Liver (tissue), 8 donors: ENCODE measurements at regions not wholly inside any gene's neighbourhood (a gene's known extent, or its start where the extent isn't known, plus 50 kb on each side); places are given as distances from the start of the nearest gene placed in this dataset.

Experiments used
- DNase-seq: peaks from one replicate; pipeline ENCODE4 v3.0.0-alpha.2; 2017; ENCODE audit warnings: low spot score
- H3K27ac ChIP-seq, 2 donors: one replicate each; pipeline ENCODE4 v1.7.0; 2013; ENCODE audit warnings: inconsistent platforms in 2 of 2, low read length in 2 of 2, control low read depth in 1 of 2, low read depth in 1 of 2, mild to moderate bottlenecking in 1 of 2
- H3K27me3 ChIP-seq, 4 donors: one replicate each; pipeline versions ENCODE4 v1.6.1 to v1.7.0; 2013; ENCODE audit warnings: low read length in 3 of 4, inconsistent platforms in 1 of 4, mild to moderate bottlenecking in 1 of 4, moderate library complexity in 1 of 4; ENCODE audit not compliant: control insufficient read depth in 4 of 4, insufficient read depth in 4 of 4
- H3K36me3 ChIP-seq, 4 donors: one replicate each; pipeline versions ENCODE4 v1.6.1 to v1.7.0; 2013; ENCODE audit warnings: low read length in 3 of 4, mild to moderate bottlenecking in 3 of 4, low read depth in 1 of 4, moderate library complexity in 1 of 4; ENCODE audit not compliant: control insufficient read depth in 4 of 4, insufficient read depth in 3 of 4
- H3K4me1 ChIP-seq, 4 donors: one replicate each; pipeline versions ENCODE4 v1.6.1 to v1.7.0; 2013; ENCODE audit warnings: low read length in 3 of 4, mild to moderate bottlenecking in 3 of 4, moderate library complexity in 1 of 4; ENCODE audit not compliant: control insufficient read depth in 4 of 4, insufficient read depth in 4 of 4
- H3K4me3 ChIP-seq, 3 donors: one replicate each; pipeline versions ENCODE4 v1.6.1 to v1.7.0; 2013; ENCODE audit warnings: low read length in 3 of 3, control low read depth in 1 of 3, low read depth in 1 of 3, mild to moderate bottlenecking in 1 of 3
- H3K9ac ChIP-seq, 2 donors: one replicate each; pipeline ENCODE4 v1.7.0; 2013; ENCODE audit warnings: low read length in 2 of 2, mild to moderate bottlenecking in 2 of 2, moderate library complexity in 2 of 2, control low read depth in 1 of 2, low read depth in 1 of 2
- H3K9me3 ChIP-seq, 4 donors: one replicate each; pipeline versions ENCODE4 v1.6.1 to v1.7.0; 2013; ENCODE audit warnings: low read length in 3 of 4; ENCODE audit not compliant: control insufficient read depth in 4 of 4
- EGR1 ChIP-seq, 2 donors: IDR thresholded peaks; 2 replicates each; pipeline ENCODE4 v1.6.1; 2016 to 2018; ENCODE audit warnings: antibody characterized with exemption in 2 of 2, low read depth in 2 of 2
- FOXA1 ChIP-seq: IDR thresholded peaks from 2 replicates; pipeline ENCODE4 v1.6.1; 2016; ENCODE audit warnings: antibody characterized with exemption
- FOXA2 ChIP-seq: IDR thresholded peaks from 2 replicates; pipeline ENCODE4 v1.6.1; 2016; ENCODE audit warnings: antibody characterized with exemption
- GABPA ChIP-seq, 2 donors: IDR thresholded peaks in 1 of 2; conservative IDR thresholded peaks in 1 of 2; 2 replicates each; pipeline ENCODE4 v1.6.1; 2016; ENCODE audit warnings: antibody characterized with exemption in 2 of 2, mild to moderate bottlenecking in 1 of 2, moderate library complexity in 1 of 2
- HNF4A ChIP-seq, 2 donors: conservative IDR thresholded peaks; 2 replicates each; pipeline ENCODE4 v1.6.1; 2016; ENCODE audit warnings: antibody characterized with exemption in 2 of 2, mild to moderate bottlenecking in 2 of 2
- HNF4G ChIP-seq: IDR thresholded peaks from 2 replicates; pipeline ENCODE4 v1.6.1; 2016; ENCODE audit warnings: antibody characterized with exemption
- JUND ChIP-seq, 2 donors: IDR thresholded peaks; 2 replicates each; pipeline ENCODE4 v1.6.1; 2016; ENCODE audit warnings: antibody characterized with exemption in 2 of 2
- NR2F2 ChIP-seq: IDR thresholded peaks from 2 replicates; pipeline ENCODE4 v1.6.1; 2016; ENCODE audit warnings: antibody characterized with exemption
- RAD21 ChIP-seq, 2 donors: IDR thresholded peaks; 2 replicates each; pipeline ENCODE4 v1.6.1; 2016; ENCODE audit warnings: antibody characterized with exemption in 2 of 2, mild to moderate bottlenecking in 2 of 2
- RXRA ChIP-seq, 2 donors: IDR thresholded peaks; 2 replicates each; pipeline ENCODE4 v1.6.1; 2017 to 2018; ENCODE audit warnings: antibody characterized with exemption in 2 of 2, mild to moderate bottlenecking in 1 of 2
- SP1 ChIP-seq: IDR thresholded peaks from 2 replicates; pipeline ENCODE4 v1.6.1; 2018; ENCODE audit warnings: antibody characterized with exemption, mild to moderate bottlenecking
- TAF1 ChIP-seq: conservative IDR thresholded peaks from 2 replicates; pipeline ENCODE4 v1.6.1; 2016; ENCODE audit warnings: antibody characterized with exemption, mild to moderate bottlenecking
- YY1 ChIP-seq: IDR thresholded peaks from 2 replicates; pipeline ENCODE4 v1.6.1; 2016; ENCODE audit warnings: antibody characterized with exemption, mild to moderate bottlenecking
- WGBS: extraction: QIAGEN DNeasy Blood & Tissue Kit; methylation state at CpG from one replicate; pipeline ENCODE4 v1.1.7; 2013; 5-methylcytosine and 5-hydroxymethylcytosine counted together
- TF ChIP-seq, protein P1 (sequence below): IDR thresholded peaks from 2 replicates; pipeline ENCODE4 v1.6.1; 2016; ENCODE audit warnings: antibody characterized with exemption, mild to moderate bottlenecking
- TF ChIP-seq, protein P2 (sequence below): fragments of 150-350 bp; IDR thresholded peaks from 2 replicates; pipeline ENCODE4 v1.5.1; 2017; ENCODE audit warnings: improper control_type of control experiment, low read depth, low read length; ENCODE audit not compliant: missing input control
- TF ChIP-seq, protein P3 (sequence below): IDR thresholded peaks from 2 replicates; pipeline ENCODE4 v1.6.1; 2016; ENCODE audit warnings: antibody characterized with exemption
- TF ChIP-seq, protein P4 (sequence below): IDR thresholded peaks from 2 replicates; pipeline ENCODE4 v1.6.1; 2016; ENCODE audit warnings: antibody characterized with exemption
- TF ChIP-seq, protein P5 (sequence below): IDR thresholded peaks from 2 replicates; pipeline ENCODE4 v1.6.1; 2016; ENCODE audit warnings: antibody characterized with exemption
- donor health status: healthy.
- donor health status: healthy.
- donor health status: healthy.
- donor health status: healthy.
- donor health status: healthy.

GRCh38 chr18:45142868-45143267 is 462.2 kb downstream of the SETBP1 start:
- H3K4me1 ChIP-seq: no peaks in the 10 kb centered on the region
- no peaks in the 10 kb centered on the region for H3K36me3 ChIP-seq
- H3K27ac ChIP-seq: no peak overlapping the region
- TF ChIP-seq YY1: no peak
- TF ChIP-seq FOXA1: no peak
- TF ChIP-seq SP1: no peak
- no peak for TF ChIP-seq EGR1 (IDR thresholded peaks at IDR 0.05; ENCODE audit: low read depth in 2 of 2)
- TF ChIP-seq JUND (IDR thresholded peaks at IDR 0.05): no peak
- TF ChIP-seq, protein P1, sequence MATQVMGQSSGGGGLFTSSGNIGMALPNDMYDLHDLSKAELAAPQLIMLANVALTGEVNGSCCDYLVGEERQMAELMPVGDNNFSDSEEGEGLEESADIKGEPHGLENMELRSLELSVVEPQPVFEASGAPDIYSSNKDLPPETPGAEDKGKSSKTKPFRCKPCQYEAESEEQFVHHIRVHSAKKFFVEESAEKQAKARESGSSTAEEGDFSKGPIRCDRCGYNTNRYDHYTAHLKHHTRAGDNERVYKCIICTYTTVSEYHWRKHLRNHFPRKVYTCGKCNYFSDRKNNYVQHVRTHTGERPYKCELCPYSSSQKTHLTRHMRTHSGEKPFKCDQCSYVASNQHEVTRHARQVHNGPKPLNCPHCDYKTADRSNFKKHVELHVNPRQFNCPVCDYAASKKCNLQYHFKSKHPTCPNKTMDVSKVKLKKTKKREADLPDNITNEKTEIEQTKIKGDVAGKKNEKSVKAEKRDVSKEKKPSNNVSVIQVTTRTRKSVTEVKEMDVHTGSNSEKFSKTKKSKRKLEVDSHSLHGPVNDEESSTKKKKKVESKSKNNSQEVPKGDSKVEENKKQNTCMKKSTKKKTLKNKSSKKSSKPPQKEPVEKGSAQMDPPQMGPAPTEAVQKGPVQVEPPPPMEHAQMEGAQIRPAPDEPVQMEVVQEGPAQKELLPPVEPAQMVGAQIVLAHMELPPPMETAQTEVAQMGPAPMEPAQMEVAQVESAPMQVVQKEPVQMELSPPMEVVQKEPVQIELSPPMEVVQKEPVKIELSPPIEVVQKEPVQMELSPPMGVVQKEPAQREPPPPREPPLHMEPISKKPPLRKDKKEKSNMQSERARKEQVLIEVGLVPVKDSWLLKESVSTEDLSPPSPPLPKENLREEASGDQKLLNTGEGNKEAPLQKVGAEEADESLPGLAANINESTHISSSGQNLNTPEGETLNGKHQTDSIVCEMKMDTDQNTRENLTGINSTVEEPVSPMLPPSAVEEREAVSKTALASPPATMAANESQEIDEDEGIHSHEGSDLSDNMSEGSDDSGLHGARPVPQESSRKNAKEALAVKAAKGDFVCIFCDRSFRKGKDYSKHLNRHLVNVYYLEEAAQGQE: no peak
- TF ChIP-seq, protein P2, sequence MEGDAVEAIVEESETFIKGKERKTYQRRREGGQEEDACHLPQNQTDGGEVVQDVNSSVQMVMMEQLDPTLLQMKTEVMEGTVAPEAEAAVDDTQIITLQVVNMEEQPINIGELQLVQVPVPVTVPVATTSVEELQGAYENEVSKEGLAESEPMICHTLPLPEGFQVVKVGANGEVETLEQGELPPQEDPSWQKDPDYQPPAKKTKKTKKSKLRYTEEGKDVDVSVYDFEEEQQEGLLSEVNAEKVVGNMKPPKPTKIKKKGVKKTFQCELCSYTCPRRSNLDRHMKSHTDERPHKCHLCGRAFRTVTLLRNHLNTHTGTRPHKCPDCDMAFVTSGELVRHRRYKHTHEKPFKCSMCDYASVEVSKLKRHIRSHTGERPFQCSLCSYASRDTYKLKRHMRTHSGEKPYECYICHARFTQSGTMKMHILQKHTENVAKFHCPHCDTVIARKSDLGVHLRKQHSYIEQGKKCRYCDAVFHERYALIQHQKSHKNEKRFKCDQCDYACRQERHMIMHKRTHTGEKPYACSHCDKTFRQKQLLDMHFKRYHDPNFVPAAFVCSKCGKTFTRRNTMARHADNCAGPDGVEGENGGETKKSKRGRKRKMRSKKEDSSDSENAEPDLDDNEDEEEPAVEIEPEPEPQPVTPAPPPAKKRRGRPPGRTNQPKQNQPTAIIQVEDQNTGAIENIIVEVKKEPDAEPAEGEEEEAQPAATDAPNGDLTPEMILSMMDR: no peak
- TF ChIP-seq, protein P3, sequence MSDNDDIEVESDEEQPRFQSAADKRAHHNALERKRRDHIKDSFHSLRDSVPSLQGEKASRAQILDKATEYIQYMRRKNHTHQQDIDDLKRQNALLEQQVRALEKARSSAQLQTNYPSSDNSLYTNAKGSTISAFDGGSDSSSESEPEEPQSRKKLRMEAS: no peak
- TF ChIP-seq RAD21 (IDR thresholded peaks at IDR 0.05): no peak
- TF ChIP-seq, protein P4, sequence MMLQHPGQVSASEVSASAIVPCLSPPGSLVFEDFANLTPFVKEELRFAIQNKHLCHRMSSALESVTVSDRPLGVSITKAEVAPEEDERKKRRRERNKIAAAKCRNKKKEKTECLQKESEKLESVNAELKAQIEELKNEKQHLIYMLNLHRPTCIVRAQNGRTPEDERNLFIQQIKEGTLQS: no peak
- TF ChIP-seq NR2F2: no peak
- TF ChIP-seq HNF4G: no peak
- TF ChIP-seq HNF4A (conservative IDR thresholded peaks at IDR 0.05): no peak
- TF ChIP-seq TAF1: no peak
- TF ChIP-seq, protein P5, sequence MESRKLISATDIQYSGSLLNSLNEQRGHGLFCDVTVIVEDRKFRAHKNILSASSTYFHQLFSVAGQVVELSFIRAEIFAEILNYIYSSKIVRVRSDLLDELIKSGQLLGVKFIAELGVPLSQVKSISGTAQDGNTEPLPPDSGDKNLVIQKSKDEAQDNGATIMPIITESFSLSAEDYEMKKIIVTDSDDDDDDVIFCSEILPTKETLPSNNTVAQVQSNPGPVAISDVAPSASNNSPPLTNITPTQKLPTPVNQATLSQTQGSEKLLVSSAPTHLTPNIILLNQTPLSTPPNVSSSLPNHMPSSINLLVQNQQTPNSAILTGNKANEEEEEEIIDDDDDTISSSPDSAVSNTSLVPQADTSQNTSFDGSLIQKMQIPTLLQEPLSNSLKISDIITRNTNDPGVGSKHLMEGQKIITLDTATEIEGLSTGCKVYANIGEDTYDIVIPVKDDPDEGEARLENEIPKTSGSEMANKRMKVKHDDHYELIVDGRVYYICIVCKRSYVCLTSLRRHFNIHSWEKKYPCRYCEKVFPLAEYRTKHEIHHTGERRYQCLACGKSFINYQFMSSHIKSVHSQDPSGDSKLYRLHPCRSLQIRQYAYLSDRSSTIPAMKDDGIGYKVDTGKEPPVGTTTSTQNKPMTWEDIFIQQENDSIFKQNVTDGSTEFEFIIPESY: no peak
- TF ChIP-seq GABPA (IDR thresholded peaks at IDR 0.05 in 1 of 2, conservative IDR thresholded peaks at IDR 0.05 in 1 of 2): no peak
- no peak for TF ChIP-seq FOXA2
- no peak for TF ChIP-seq RXRA (IDR thresholded peaks at IDR 0.05)
- H3K27me3 ChIP-seq: no peaks in the 10 kb centered on the region
- H3K4me3 ChIP-seq: no peak overlapping the region
- H3K9ac ChIP-seq: no peak overlapping the region
- H3K9me3 ChIP-seq: no peaks in the 10 kb centered on the region
- no peak for DNase-seq
- 59% methylated on average over 1 of the region's 1 CpG for WGBS

GRCh38 chr18:45149712-45150111 is 465.6 kb upstream of the SLC14A2 start:
- TF ChIP-seq, protein P5: no peak
- H3K27ac ChIP-seq: no peak overlapping the region
- no peak overlapping the region for H3K4me3 ChIP-seq
- WGBS: 83% methylated on average over 4 of the region's 4 CpGs
- no peak for DNase-seq
- no peak overlapping the region for H3K9ac ChIP-seq
- H3K36me3 ChIP-seq: no peaks in the 10 kb centered on the region
- no peaks in the 10 kb centered on the region for H3K4me1 ChIP-seq
- no peaks in the 10 kb centered on the region for H3K9me3 ChIP-seq
- no peaks in the 10 kb centered on the region for H3K27me3 ChIP-seq
